Mucosa of stomach (tissue), 1 donor: ENCODE measurements at regions not wholly inside any gene's neighbourhood (a gene's known extent, or its start where the extent isn't known, plus 50 kb on each side); places are given as distances from the start of the nearest gene placed in this dataset.
"Not testable (repeated sequence)": the region's sequence is repeated elsewhere in the genome, so short reads cannot be mapped to it uniquely, and the experiment has no call there.

Source experiments
- H3K27me3 ChIP-seq: one replicate; pipeline ENCODE4 v1.7.0; 2013; ENCODE audit warnings: mild to moderate bottlenecking, low read length; ENCODE audit not compliant: control insufficient read depth, insufficient read depth
- H3K36me3 ChIP-seq: one replicate; pipeline ENCODE4 v1.7.0; 2013; ENCODE audit warnings: low read length; ENCODE audit not compliant: control insufficient read depth, insufficient read depth
- H3K4me1 ChIP-seq: one replicate; pipeline ENCODE4 v1.7.0; 2013; ENCODE audit warnings: mild to moderate bottlenecking, low read length; ENCODE audit not compliant: control insufficient read depth, insufficient read depth
- H3K4me3 ChIP-seq: one replicate; pipeline ENCODE4 v1.7.0; 2013; ENCODE audit warnings: low read length
- H3K9ac ChIP-seq: one replicate; pipeline ENCODE4 v1.7.0; 2013; ENCODE audit warnings: mild to moderate bottlenecking, low read length, moderate library complexity
- H3K9me3 ChIP-seq: one replicate; pipeline ENCODE4 v1.7.0; 2013; ENCODE audit warnings: mild to moderate bottlenecking, low read length, moderate library complexity; ENCODE audit not compliant: control insufficient read depth
- donor health status: Pancreatic carcinoma.

GRCh38 chr10:61024151-61024855 is 80.3 kb upstream of the RHOBTB1 start:
- H3K27me3 ChIP-seq, result no peaks in the 10 kb centered on the region
- H3K4me3 ChIP-seq, result no peak overlapping the region
- no peaks in the 10 kb centered on the region for H3K36me3 ChIP-seq
- no peak overlapping the region for H3K9ac ChIP-seq
- H3K4me1 ChIP-seq, result no peaks in the 10 kb centered on the region
- no peaks in the 10 kb centered on the region for H3K9me3 ChIP-seq

- Histone ChIP-seq H3K4me3 (no peak overlapping the region), H3K9me3 (no peaks in the 10 kb centered on the region), H3K4me1 (no peaks in the 10 kb centered on the region), H3K36me3 (no peaks in the 10 kb centered on the region), H3K9ac (no peak overlapping the region), H3K27me3 (no peaks in the 10 kb centered on the region)
These were observed 79.1 kb upstream of the RHOBTB1 start for GRCh38 chr10:61023053-61023452.

GRCh38 chr10:61021926-61022325 is 77.9 kb upstream of the RHOBTB1 start:
- H3K9ac ChIP-seq, result no peak overlapping the region
- H3K9me3 ChIP-seq, result no peaks in the 10 kb centered on the region
- no peaks in the 10 kb centered on the region for H3K36me3 ChIP-seq
- no peaks in the 10 kb centered on the region for H3K27me3 ChIP-seq
- no peaks in the 10 kb centered on the region for H3K4me1 ChIP-seq
- no peak overlapping the region for H3K4me3 ChIP-seq

- H3K9me3 ChIP-seq, result no peaks in the 10 kb centered on the region
- H3K9ac ChIP-seq, result no peak overlapping the region
- no peaks in the 10 kb centered on the region for H3K4me1 ChIP-seq
- no peak overlapping the region for H3K4me3 ChIP-seq
- no peaks in the 10 kb centered on the region for H3K36me3 ChIP-seq
- H3K27me3 ChIP-seq, result no peaks in the 10 kb centered on the region
These were observed 76.6 kb upstream of the RHOBTB1 start for GRCh38 chr10:61020420-61021158.

GRCh38 chr10:61018146-61018545 is 74.2 kb upstream of the RHOBTB1 start:
- H3K4me1 ChIP-seq, result no peaks in the 10 kb centered on the region
- no peaks in the 10 kb centered on the region for H3K27me3 ChIP-seq
- no peaks in the 10 kb centered on the region for H3K36me3 ChIP-seq
- H3K9me3 ChIP-seq, result no peaks in the 10 kb centered on the region
- no peak overlapping the region for H3K4me3 ChIP-seq
- H3K9ac ChIP-seq, result no peak overlapping the region

- H3K27me3 ChIP-seq, result no peaks in the 10 kb centered on the region
- no peaks in the 10 kb centered on the region for H3K36me3 ChIP-seq
- H3K9me3 ChIP-seq, result no peaks in the 10 kb centered on the region
- H3K4me3 ChIP-seq, result no peak overlapping the region
- no peak overlapping the region for H3K9ac ChIP-seq
- H3K4me1 ChIP-seq, result no peaks in the 10 kb centered on the region
These were observed 72.6 kb upstream of the RHOBTB1 start for GRCh38 chr10:61016630-61017029.

- H3K9me3 ChIP-seq, result no peaks in the 10 kb centered on the region
- H3K4me1 ChIP-seq, result peaks cover 4% of the 10 kb centered on the region
- H3K9ac ChIP-seq, result no peak overlapping the region
- H3K27me3 ChIP-seq, result no peaks in the 10 kb centered on the region
- no peak overlapping the region for H3K4me3 ChIP-seq
- H3K36me3 ChIP-seq, result no peaks in the 10 kb centered on the region
These were observed 72.0 kb upstream of the RHOBTB1 start for GRCh38 chr10:61016007-61016406.

- Histone ChIP-seq H3K9me3 (no peaks in the 10 kb centered on the region), H3K4me3 (no peak overlapping the region), H3K9ac (no peak overlapping the region), H3K27me3 (no peaks in the 10 kb centered on the region), H3K36me3 (no peaks in the 10 kb centered on the region), H3K4me1 (peaks cover 6% of the 10 kb centered on the region)
These were observed 66.9 kb upstream of the RHOBTB1 start for GRCh38 chr10:61010863-61011262.

- H3K4me3 ChIP-seq, H3K4me1 ChIP-seq, H3K27me3 ChIP-seq, H3K9me3 ChIP-seq, H3K36me3 ChIP-seq, H3K9ac ChIP-seq: not testable (repeated sequence)
These were observed 59.1 kb upstream of the RHOBTB1 start for GRCh38 chr10:61003069-61003468.

- no peak overlapping the region for H3K4me3 ChIP-seq
- H3K9ac ChIP-seq, result peak overlapping the region; percentile 17
- no peaks in the 10 kb centered on the region for H3K9me3 ChIP-seq
- no peaks in the 10 kb centered on the region for H3K27me3 ChIP-seq
- no peaks in the 10 kb centered on the region for H3K36me3 ChIP-seq
- H3K4me1 ChIP-seq, result peaks cover 17% of the 10 kb centered on the region
These were observed 57.7 kb upstream of the RHOBTB1 start for GRCh38 chr10:61001731-61002122.

GRCh38 chr10:61000769-61001730 is 57.1 kb upstream of the RHOBTB1 start:
- Histone ChIP-seq H3K36me3 (no peaks in the 10 kb centered on the region), H3K9ac (peak overlapping the region; percentile 90), H3K4me3 (peak overlapping the region; percentile 88), H3K9me3 (no peaks in the 10 kb centered on the region), H3K4me1 (peaks cover 24% of the 10 kb centered on the region), H3K27me3 (no peaks in the 10 kb centered on the region)

GRCh38 chr10:60998932-60999331 is 54.9 kb upstream of the RHOBTB1 start:
- H3K9me3 ChIP-seq, result no peaks in the 10 kb centered on the region
- H3K36me3 ChIP-seq, result no peaks in the 10 kb centered on the region
- H3K4me1 ChIP-seq, result peaks cover 35% of the 10 kb centered on the region
- H3K9ac ChIP-seq, result peak overlapping the region; percentile 90
- no peaks in the 10 kb centered on the region for H3K27me3 ChIP-seq
- H3K4me3 ChIP-seq, result no peak overlapping the region
